ENCODE measurements at regions not wholly inside any gene's neighbourhood (a gene's known extent, or its start where the extent isn't known, plus 50 kb on each side); places are given as distances from the start of the nearest gene placed in this dataset.

GRCh38 chr10:69740126-69740525, 61.6 kb upstream of the COL13A1 start:
- TF ChIP-seq POLR2A (IDR thresholded peaks at IDR 0.05): no peak
- TF ChIP-seq, protein P1, sequence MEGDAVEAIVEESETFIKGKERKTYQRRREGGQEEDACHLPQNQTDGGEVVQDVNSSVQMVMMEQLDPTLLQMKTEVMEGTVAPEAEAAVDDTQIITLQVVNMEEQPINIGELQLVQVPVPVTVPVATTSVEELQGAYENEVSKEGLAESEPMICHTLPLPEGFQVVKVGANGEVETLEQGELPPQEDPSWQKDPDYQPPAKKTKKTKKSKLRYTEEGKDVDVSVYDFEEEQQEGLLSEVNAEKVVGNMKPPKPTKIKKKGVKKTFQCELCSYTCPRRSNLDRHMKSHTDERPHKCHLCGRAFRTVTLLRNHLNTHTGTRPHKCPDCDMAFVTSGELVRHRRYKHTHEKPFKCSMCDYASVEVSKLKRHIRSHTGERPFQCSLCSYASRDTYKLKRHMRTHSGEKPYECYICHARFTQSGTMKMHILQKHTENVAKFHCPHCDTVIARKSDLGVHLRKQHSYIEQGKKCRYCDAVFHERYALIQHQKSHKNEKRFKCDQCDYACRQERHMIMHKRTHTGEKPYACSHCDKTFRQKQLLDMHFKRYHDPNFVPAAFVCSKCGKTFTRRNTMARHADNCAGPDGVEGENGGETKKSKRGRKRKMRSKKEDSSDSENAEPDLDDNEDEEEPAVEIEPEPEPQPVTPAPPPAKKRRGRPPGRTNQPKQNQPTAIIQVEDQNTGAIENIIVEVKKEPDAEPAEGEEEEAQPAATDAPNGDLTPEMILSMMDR (IDR thresholded peaks at IDR 0.05): no peak

Measured in right lobe of liver (tissue), 4 donors.